Neural progenitor cell (in vitro differentiated cells): ENCODE measurements at regions not wholly inside any gene's neighbourhood (a gene's known extent, or its start where the extent isn't known, plus 50 kb on each side); places are given as distances from the start of the nearest gene placed in this dataset.

Experiments used
- CTCF ChIP-seq: fragments of 200-600 bp; sonication (generic); IDR thresholded peaks from 2 replicates; pipeline ENCODE4 v1.5.1; 2017; ENCODE audit warnings: antibody characterized with exemption, mild to moderate bottlenecking
- EZH2phosphoT487 ChIP-seq: fragments of 200-600 bp; sonication (generic); IDR thresholded peaks from 2 replicates; pipeline ENCODE4 v1.6.1; 2017; ENCODE audit warnings: antibody characterized with exemption

GRCh38 chr6:113423956-113424355 is 433.2 kb upstream of the MARCKS start:
- TF ChIP-seq CTCF (no peak), EZH2phosphoT487 (no peak)
